Activated CD4-positive, alpha-beta memory T cell treated with anti-CD3 and anti-CD28 coated beads, Interleukin-2, amount 10 ng/mL, durations not matched to agents 7 days and 5 days (primary cell): ENCODE measurements at regions not wholly inside any gene's neighbourhood (a gene's known extent, or its start where the extent isn't known, plus 50 kb on each side); places are given as distances from the start of the nearest gene placed in this dataset.

ENCODE experiments used
- CTCF ChIA-PET: fragments of 350-600 bp; sonication (Branson Sonifier 250); formaldehyde crosslinking; loops from one replicate; lab custom pipeline; 2021; ENCODE audit warnings: antibody characterized with exemption, inconsistent platforms; lab: Charles Lee
- POLR2A ChIA-PET: fragments of 350-600 bp; sonication (Branson Sonifier 250); formaldehyde crosslinking; loops from one replicate; lab custom pipeline; 2021; ENCODE audit warnings: antibody characterized with exemption; lab: Charles Lee
- DNase-seq: peaks from one replicate; pipeline ENCODE4 v3.0.0-alpha.2; 2020
- H3K27ac Mint-ChIP-seq: one replicate; pipeline ENCODE4 v1.8.0; 2021; ENCODE audit warnings: mild to moderate bottlenecking, mixed read lengths
- H3K27me3 Mint-ChIP-seq: one replicate; pipeline ENCODE4 v1.8.0; 2021; ENCODE audit warnings: mixed read lengths
- H3K36me3 Mint-ChIP-seq: one replicate; pipeline ENCODE4 v1.8.0; 2021; ENCODE audit warnings: low read depth, mixed read lengths
- H3K4me1 Mint-ChIP-seq: one replicate; pipeline ENCODE4 v1.8.0; 2021; ENCODE audit warnings: mixed read lengths
- H3K4me3 Mint-ChIP-seq: one replicate; pipeline ENCODE4 v1.8.0; 2021; ENCODE audit warnings: mild to moderate bottlenecking, mixed read lengths
- H3K9me3 Mint-ChIP-seq: one replicate; pipeline ENCODE4 v1.8.0; 2021; ENCODE audit warnings: mixed read lengths

DNA sequence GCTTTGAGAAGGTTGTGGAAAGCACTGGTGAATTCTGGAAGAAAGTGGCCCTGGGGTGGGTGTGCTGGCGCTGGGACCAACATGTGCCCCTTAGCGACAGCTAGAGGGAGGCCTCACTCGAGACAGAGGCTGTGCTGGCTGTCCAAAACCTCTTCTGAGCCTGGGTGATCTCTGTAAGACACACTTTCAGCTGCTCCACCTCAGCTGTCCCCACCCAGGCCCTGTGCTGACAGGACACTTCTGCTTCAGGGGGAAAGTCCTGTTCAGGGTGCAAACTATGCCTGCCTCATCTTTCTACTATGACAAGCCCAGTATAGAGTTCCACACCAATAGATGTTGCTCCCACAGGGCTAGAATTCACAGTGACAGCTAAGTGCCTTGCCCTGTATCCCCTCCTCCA is 426.4 kb downstream of the MED10 start:
- ChIA-PET CTCF (no interaction called here), POLR2A (no interaction called here)
- no peaks in the 10 kb centered on the region for H3K27me3 Mint-ChIP-seq
- H3K27ac Mint-ChIP-seq, result no peak overlapping the region
- H3K4me1 Mint-ChIP-seq, result no peaks in the 10 kb centered on the region
- DNase-seq, result no peak
- H3K36me3 Mint-ChIP-seq, result no peaks in the 10 kb centered on the region
- H3K4me3 Mint-ChIP-seq, result no peak overlapping the region
- no peaks in the 10 kb centered on the region for H3K9me3 Mint-ChIP-seq

DNA sequence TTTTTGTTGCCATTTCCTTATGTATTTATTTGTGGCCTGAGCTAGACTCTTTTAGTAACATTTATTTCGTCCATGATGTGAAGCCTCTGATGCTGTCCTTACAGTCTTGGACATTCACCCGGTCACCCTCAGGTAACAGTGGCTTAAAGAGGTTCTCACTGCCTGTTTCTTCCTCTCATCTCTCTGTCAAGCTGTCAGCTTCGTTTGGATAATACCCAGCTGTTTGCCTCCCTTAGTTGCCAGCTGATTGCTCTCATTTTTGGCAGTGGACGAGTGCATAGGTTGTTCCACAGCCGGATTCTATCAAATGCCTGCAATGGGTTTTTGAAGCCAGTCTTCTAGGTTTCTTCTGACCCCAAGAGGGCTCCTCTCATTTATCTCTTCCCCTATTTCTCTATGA is 427.7 kb downstream of the MED10 start:
- Mint-ChIP-seq H3K4me1 (no peaks in the 10 kb centered on the region), H3K27me3 (no peaks in the 10 kb centered on the region), H3K27ac (no peak overlapping the region), H3K4me3 (no peak overlapping the region), H3K36me3 (no peaks in the 10 kb centered on the region), H3K9me3 (no peaks in the 10 kb centered on the region)
- DNase-seq, result no peak
- ChIA-PET POLR2A (no interaction called here), CTCF (no interaction called here)

DNA sequence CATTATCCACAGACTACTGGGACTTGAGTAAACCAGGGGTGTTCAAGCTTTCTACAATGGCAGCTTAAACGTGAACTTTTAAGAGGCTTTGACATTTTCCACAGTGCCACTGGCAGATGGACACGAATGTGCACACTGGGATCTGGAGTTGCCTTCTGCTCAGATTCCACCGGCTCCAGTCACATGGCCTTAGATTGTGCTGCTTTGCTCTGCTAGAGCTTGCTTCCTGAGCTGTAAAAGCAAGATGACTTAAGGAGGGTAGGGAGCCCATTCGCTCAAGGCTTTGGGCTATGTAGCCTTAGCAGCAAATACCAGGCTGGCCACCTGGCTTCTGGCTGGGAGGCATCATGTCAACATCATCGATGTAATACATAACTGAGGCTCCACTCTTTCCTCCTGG is 436.9 kb downstream of the MED10 start:
- no peak overlapping the region for H3K27ac Mint-ChIP-seq
- no peak for DNase-seq
- H3K4me1 Mint-ChIP-seq, result no peaks in the 10 kb centered on the region
- CTCF ChIA-PET, result no interaction called here
- no peak overlapping the region for H3K4me3 Mint-ChIP-seq
- H3K9me3 Mint-ChIP-seq, result no peaks in the 10 kb centered on the region
- POLR2A ChIA-PET, result no interaction called here
- no peaks in the 10 kb centered on the region for H3K36me3 Mint-ChIP-seq
- no peaks in the 10 kb centered on the region for H3K27me3 Mint-ChIP-seq

DNA sequence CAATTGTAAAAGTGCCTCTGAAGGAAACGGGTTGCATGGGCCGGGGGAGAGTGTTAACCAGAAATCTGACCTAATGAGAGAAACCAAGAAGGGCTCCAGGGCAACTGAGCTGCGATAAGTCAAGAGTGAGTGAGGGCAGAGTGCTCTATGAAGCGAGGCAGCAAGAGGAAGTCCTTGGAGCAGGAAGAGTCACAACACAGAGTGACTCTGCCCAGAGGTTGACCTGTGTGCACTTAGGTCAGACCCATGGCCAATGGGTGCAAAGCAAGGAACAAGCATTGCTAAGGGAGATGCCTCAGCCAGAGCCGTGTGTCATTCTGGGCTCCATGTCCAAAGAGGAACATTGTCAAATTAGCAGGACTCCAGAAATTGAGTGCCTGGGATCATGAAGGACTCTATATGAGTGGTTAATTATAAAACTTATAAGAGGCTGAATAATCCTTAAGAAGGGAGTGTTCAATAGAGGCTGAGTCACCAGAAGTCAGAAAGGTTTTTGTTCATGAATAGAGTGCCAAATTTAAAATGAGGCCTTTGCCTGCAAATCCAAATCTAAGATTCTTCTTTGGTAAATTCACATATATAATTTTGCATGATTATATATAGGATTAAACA is 438.5 kb downstream of the MED10 start:
- CTCF ChIA-PET, result no interaction called here
- DNase-seq, result no peak
- POLR2A ChIA-PET, result no interaction called here
- Mint-ChIP-seq H3K36me3 (no peaks in the 10 kb centered on the region), H3K27ac (no peak overlapping the region), H3K4me3 (no peak overlapping the region), H3K9me3 (no peaks in the 10 kb centered on the region), H3K27me3 (no peaks in the 10 kb centered on the region), H3K4me1 (no peaks in the 10 kb centered on the region)

DNA sequence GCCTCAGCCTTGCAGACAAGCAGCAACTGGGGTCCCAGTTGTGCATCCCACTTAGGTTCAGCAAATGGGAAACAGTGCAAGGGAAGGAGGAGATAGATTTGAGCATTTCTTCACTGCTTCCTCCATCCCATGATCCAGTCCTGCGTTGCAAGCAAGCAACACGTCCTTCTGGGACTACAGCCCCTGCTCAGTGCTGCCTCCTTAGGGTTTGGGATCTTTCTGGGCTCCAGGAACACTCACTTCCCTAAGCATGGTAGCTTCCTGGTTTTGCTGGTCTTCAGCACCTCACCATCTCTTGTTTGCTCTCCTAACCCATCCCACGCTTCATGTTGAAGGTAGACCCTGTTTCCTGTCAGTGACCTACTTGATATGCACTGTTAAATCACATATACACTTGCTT is 444.7 kb downstream of the MED10 start:
- Mint-ChIP-seq H3K4me1 (no peaks in the 10 kb centered on the region), H3K4me3 (no peak overlapping the region), H3K36me3 (no peaks in the 10 kb centered on the region), H3K9me3 (no peaks in the 10 kb centered on the region), H3K27ac (no peak overlapping the region), H3K27me3 (no peaks in the 10 kb centered on the region)
- POLR2A ChIA-PET, result no interaction called here
- CTCF ChIA-PET, result no interaction called here
- no peak for DNase-seq

DNA sequence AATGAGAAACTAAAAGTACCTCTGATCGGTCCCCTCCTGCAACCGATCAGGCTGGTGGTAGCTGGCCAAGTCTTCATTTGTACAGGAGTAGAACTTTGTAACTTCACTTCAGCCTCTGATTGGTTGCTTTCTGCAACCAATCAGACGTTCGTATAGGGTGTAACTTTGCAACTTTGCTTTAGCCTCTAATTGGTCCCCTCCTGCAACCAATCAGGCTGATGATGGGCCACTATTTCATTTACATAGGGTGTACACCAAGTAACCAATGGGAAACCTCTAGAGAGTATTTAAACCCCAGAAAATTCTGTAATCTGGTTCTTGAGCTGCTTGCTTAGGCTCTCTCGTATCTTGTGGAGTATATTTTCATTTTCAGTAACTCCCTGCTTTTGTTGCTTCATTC is 445.5 kb downstream of the MED10 start:
- Mint-ChIP-seq H3K36me3 (no peaks in the 10 kb centered on the region), H3K4me1 (no peaks in the 10 kb centered on the region), H3K27ac (no peak overlapping the region), H3K4me3 (no peak overlapping the region), H3K9me3 (no peaks in the 10 kb centered on the region), H3K27me3 (no peaks in the 10 kb centered on the region)
- ChIA-PET POLR2A (no interaction called here), CTCF (no interaction called here)
- no peak for DNase-seq

DNA sequence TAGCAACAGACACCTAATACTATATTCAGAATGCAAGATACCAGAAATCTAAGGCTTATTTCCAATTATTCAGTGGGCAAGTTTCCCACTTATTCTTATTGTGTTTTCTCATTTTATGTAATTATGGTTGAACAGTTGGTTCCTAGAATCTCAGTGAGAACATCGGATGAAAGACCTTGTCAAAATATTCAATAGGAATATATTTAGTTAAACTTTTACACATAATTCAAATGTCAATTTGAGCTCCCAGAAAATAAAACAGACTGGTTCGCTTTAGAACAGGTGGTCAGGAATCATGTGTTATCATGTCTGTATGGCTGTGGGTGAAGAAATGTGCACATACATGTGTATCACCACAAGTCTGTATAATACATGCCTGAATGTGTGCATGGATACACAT is 447.8 kb downstream of the MED10 start:
- POLR2A ChIA-PET, result no interaction called here
- CTCF ChIA-PET, result no interaction called here
- Mint-ChIP-seq H3K27me3 (no peaks in the 10 kb centered on the region), H3K4me1 (no peaks in the 10 kb centered on the region), H3K4me3 (no peak overlapping the region), H3K36me3 (no peaks in the 10 kb centered on the region), H3K9me3 (no peaks in the 10 kb centered on the region), H3K27ac (no peak overlapping the region)
- no peak for DNase-seq

DNA sequence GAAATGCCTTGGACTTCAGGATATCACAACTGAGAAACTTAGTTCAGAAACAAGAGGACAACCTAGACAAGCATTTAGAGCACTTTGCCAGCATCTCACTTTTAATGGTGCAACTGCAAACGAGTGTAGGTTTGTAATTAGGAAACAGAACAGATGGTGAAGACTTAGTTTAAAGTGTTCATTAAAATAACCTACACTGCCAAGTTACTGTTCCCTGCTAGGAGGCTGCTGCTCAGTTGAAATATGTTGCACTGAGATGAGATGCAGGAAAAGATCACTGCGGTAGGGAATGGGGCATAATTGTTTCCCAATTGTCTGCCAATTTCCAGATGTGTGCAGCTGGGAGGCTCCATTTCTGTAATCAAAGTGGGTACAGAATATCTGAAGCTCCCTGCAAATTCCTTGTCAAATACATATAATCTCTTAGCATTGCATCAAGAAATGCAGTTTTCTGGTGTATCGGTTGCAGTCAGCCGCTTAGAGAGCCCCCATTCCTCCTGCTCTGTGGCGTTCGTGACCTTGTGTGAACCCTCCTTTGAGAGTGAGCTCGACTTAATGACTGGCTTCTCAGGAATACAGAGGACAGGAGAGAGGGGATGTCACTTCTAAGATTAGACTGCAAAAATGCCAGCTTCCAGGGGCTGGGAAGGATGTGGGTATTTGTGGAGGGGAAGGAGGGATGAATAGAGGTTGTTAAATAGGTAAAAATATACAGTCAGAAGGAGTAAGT is 448.9 kb downstream of the MED10 start:
- no peaks in the 10 kb centered on the region for H3K4me1 Mint-ChIP-seq
- no peaks in the 10 kb centered on the region for H3K36me3 Mint-ChIP-seq
- CTCF ChIA-PET, result no interaction called here
- POLR2A ChIA-PET, result no interaction called here
- no peak overlapping the region for H3K4me3 Mint-ChIP-seq
- H3K27me3 Mint-ChIP-seq, result no peaks in the 10 kb centered on the region
- no peaks in the 10 kb centered on the region for H3K9me3 Mint-ChIP-seq
- H3K27ac Mint-ChIP-seq, result no peak overlapping the region
- DNase-seq, result no peak

DNA sequence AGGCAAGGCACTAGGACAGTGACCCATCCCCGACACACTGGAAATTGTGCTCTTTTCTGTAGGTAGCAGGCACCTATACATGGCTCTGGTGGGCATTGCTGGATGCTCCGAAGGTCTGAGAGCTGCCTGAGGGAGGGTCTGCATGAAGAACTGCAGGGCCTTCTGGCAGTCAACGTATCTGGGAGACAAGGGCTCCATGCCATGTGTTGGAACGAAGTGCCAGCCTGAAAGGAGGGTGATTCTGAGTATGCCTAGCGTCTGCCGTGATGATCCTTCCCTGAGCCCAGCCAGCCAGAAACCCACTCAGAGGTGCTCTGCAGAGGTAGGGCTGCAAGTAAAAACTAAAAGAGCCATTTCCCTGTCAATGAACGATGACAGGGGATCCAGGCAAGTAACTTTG is 453.2 kb downstream of the MED10 start:
- POLR2A ChIA-PET, result no interaction called here

DNA sequence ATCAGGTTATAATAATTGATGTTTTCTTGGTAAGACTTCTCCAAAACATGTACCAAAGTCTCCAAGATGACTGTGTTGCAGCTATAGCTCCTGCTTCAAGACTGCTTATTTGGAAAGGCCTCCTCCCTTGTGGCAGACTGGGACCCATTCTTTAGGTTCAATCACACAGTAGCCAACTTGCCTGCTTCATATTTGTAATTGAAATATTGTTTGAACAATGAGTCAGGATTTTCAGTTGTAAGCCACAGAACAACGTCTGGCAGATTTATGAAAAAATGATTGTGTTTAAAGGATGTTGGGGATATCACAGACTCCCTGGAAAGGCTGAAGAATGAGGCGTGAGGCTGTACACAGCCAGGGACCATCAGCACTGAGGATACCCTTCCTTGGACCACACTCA is 458.9 kb downstream of the MED10 start:
- ChIA-PET POLR2A (no interaction called here), CTCF (no interaction called here)
- no peaks in the 10 kb centered on the region for H3K4me1 Mint-ChIP-seq
- no peak for DNase-seq
- no peaks in the 10 kb centered on the region for H3K9me3 Mint-ChIP-seq
- H3K27ac Mint-ChIP-seq, result no peak overlapping the region
- H3K4me3 Mint-ChIP-seq, result no peak overlapping the region
- H3K27me3 Mint-ChIP-seq, result no peaks in the 10 kb centered on the region
- no peaks in the 10 kb centered on the region for H3K36me3 Mint-ChIP-seq

More for the DNA sequence above, 453.2 kb downstream of the MED10 start:
- no peak for DNase-seq
- Mint-ChIP-seq H3K4me1 (no peaks in the 10 kb centered on the region), H3K4me3 (no peak overlapping the region), H3K27me3 (no peaks in the 10 kb centered on the region), H3K27ac (no peak overlapping the region), H3K9me3 (no peaks in the 10 kb centered on the region), H3K36me3 (no peaks in the 10 kb centered on the region)
- CTCF ChIA-PET, result no interaction called here

DNA sequence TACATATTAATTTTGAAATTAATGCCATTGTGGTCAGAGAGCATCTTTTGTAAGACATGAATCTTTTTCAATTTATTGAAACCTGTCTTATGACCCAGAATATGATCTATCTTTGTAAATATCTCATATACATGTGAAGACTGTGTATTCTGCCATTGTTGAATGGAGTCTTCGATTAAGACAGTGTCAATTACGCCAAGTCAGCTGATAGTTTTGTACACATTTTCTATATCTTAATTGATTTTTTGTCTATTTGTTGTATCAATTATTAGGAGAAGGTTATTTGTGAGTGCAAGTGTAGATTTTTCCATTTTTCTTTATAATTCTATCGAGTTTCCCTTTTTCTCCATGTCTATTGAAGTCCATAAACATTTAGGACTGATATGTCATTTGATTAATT is 471.6 kb downstream of the MED10 start:
- H3K4me3 Mint-ChIP-seq, result no peak overlapping the region
- no peaks in the 10 kb centered on the region for H3K4me1 Mint-ChIP-seq
- ChIA-PET POLR2A (no interaction called here), CTCF (no interaction called here)
- H3K27ac Mint-ChIP-seq, result no peak overlapping the region
- DNase-seq, result no peak
- H3K27me3 Mint-ChIP-seq, result no peaks in the 10 kb centered on the region
- H3K9me3 Mint-ChIP-seq, result peaks cover 6% of the 10 kb centered on the region
- no peaks in the 10 kb centered on the region for H3K36me3 Mint-ChIP-seq

DNA sequence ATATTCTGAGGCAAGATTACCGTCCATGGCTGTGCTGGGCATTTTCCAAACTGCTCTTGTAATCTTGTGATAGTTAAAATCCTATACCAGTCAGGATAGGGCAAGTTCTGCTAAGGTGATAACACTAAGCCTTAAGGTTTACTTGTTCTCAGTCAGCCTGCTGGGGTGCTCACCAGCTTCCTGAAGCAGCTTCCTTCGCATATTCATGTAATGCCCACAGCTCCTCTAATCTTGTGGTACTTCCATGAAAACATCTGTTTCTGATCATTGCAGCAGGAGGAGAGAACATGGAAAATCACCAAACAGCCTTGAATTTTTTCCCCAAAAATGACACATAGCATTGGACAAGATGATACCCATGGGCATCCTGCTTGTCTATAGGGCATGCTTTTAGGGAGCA is 473.2 kb downstream of the MED10 start:
- no peaks in the 10 kb centered on the region for H3K4me1 Mint-ChIP-seq
- ChIA-PET CTCF (no interaction called here), POLR2A (no interaction called here)
- H3K27me3 Mint-ChIP-seq, result no peaks in the 10 kb centered on the region
- peaks cover 10% of the 10 kb centered on the region for H3K9me3 Mint-ChIP-seq
- no peak for DNase-seq
- H3K27ac Mint-ChIP-seq, result no peak overlapping the region
- no peaks in the 10 kb centered on the region for H3K36me3 Mint-ChIP-seq
- H3K4me3 Mint-ChIP-seq, result no peak overlapping the region

DNA sequence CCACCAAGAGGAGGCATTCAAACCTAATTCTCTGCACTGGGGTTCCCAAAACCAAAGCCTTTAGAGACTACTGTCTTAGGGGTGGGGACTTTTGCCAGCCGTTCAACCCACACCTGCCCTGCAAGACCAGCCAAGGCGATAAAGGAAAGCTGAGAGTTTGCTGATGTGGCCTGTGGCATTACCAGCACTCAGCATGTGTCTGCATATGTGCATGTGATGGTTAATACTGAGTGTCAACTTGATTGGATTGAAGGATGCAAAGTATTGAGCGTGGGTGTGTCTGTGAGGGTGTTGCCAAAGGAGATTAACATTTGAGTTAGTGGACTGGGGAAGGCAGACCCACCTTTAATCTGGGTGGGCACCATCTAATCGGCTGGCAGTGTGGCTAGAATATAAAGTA is 474.2 kb downstream of the MED10 start:
- H3K4me1 Mint-ChIP-seq, result no peaks in the 10 kb centered on the region
- ChIA-PET POLR2A (no interaction called here), CTCF (no interaction called here)
- DNase-seq, result no peak
- H3K27ac Mint-ChIP-seq, result no peak overlapping the region
- peaks cover 10% of the 10 kb centered on the region for H3K9me3 Mint-ChIP-seq
- H3K4me3 Mint-ChIP-seq, result no peak overlapping the region
- H3K27me3 Mint-ChIP-seq, result no peaks in the 10 kb centered on the region
- H3K36me3 Mint-ChIP-seq, result no peaks in the 10 kb centered on the region
